Ascending aorta (tissue), 2 donors: ENCODE measurements at regions not wholly inside any gene's neighbourhood (a gene's known extent, or its start where the extent isn't known, plus 50 kb on each side); places are given as distances from the start of the nearest gene placed in this dataset.

Experiments
- DNase-seq, 2 donors: peaks; one replicate each; pipeline ENCODE4 v3.0.0-alpha.2; 2019; ENCODE audit warnings: low spot score in 2 of 2
- H3K27ac ChIP-seq, 2 donors: fragments of 200-600 bp; sonication (generic); one replicate each; pipeline ENCODE4 v1.5.1; 2016 to 2017; ENCODE audit warnings: mild to moderate bottlenecking in 1 of 2
- H3K27me3 ChIP-seq: fragments of 200-600 bp; sonication (generic); one replicate; pipeline ENCODE4 v1.5.1; 2017
- H3K36me3 ChIP-seq, 2 donors: fragments of 200-600 bp; sonication (generic); one replicate each; pipeline ENCODE4 v1.5.1; 2016
- H3K4me1 ChIP-seq, 2 donors: fragments of 200-600 bp; sonication (generic); one replicate each; pipeline ENCODE4 v1.5.1; 2016 to 2017; ENCODE audit warnings: mild to moderate bottlenecking in 1 of 2
- H3K4me3 ChIP-seq, 2 donors: fragments of 200-600 bp; sonication (generic); one replicate each; pipeline ENCODE4 v1.5.1; 2016 to 2017; ENCODE audit warnings: mild to moderate bottlenecking in 1 of 2
- H3K9me3 ChIP-seq, 2 donors: fragments of 200-600 bp; sonication (generic); one replicate each; pipeline ENCODE4 v1.5.1; 2016
- intact Hi-C: fragments of 100-400 bp; cut with DNase I; formaldehyde crosslinking; loops from one replicate; pipeline ENCODE4 v1.15.1; 2023
- TF ChIP-seq, protein P1 (sequence below), 3 experiments: fragments of 200-600 bp in 2 of 3; fragments of 450-650 bp in 1 of 3; sonication (generic) in 2 of 3; IDR thresholded peaks; one replicate each; pipeline ENCODE4 v1.5.1; 2016 to 2019; ENCODE audit warnings: antibody characterized with exemption in 3 of 3, mild to moderate bottlenecking in 1 of 3, moderate library complexity in 1 of 3

DNA sequence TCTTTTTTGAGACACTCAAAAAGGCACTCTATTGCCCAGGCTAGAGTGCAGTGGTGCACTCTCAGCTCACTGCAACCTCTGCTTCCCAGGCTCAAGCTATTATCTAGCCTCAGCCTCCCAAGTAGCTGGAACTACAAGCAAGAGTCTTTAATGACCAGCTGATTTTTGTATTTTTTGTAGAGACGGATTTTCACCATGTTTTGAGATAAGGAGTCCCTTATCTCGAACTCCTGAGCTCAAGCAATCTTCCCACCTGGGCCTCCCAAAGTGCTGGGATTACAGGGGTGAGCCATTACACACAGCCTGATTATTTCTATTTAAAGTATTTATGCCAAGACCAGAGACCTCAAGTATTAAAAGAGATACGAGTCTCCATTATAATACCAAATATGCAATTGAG is 566.1 kb upstream of the CA10 start:
- intact Hi-C loops = no loop called here
- H3K4me3 ChIP-seq = no peak overlapping the region
- no peaks in the 10 kb centered on the region for H3K4me1 ChIP-seq
- no peaks in the 10 kb centered on the region for H3K36me3 ChIP-seq
- H3K27me3 ChIP-seq = no peaks in the 10 kb centered on the region
- no peaks in the 10 kb centered on the region for H3K9me3 ChIP-seq
- TF ChIP-seq, protein P1, sequence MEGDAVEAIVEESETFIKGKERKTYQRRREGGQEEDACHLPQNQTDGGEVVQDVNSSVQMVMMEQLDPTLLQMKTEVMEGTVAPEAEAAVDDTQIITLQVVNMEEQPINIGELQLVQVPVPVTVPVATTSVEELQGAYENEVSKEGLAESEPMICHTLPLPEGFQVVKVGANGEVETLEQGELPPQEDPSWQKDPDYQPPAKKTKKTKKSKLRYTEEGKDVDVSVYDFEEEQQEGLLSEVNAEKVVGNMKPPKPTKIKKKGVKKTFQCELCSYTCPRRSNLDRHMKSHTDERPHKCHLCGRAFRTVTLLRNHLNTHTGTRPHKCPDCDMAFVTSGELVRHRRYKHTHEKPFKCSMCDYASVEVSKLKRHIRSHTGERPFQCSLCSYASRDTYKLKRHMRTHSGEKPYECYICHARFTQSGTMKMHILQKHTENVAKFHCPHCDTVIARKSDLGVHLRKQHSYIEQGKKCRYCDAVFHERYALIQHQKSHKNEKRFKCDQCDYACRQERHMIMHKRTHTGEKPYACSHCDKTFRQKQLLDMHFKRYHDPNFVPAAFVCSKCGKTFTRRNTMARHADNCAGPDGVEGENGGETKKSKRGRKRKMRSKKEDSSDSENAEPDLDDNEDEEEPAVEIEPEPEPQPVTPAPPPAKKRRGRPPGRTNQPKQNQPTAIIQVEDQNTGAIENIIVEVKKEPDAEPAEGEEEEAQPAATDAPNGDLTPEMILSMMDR (IDR thresholded peaks at IDR 0.05) = no peak
- H3K27ac ChIP-seq = no peak overlapping the region
- no peak for DNase-seq

DNA sequence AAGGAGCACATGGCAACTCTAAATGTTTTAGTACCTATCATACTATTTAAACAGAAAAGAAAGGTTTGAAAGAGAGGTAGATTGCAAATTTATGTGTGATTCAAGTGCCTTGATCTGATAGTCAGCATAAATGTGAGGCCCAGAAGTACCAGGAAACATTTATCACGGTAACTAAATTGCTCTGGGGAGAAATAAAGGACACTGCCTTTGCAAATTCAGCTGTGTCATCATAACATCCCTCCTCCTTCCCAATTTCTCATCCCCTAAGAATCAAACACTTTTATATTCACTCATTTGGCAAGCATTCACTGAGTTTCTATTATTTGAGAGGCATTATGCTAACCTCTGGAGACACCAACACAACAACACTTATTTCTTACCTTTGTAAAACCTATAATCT is 563.4 kb upstream of the CA10 start:
- Histone ChIP-seq H3K27me3 (no peaks in the 10 kb centered on the region), H3K4me3 (no peak overlapping the region), H3K4me1 (no peaks in the 10 kb centered on the region), H3K9me3 (no peaks in the 10 kb centered on the region), H3K36me3 (no peaks in the 10 kb centered on the region), H3K27ac (no peak overlapping the region)
- DNase-seq = no peak
- TF ChIP-seq, protein P1 (IDR thresholded peaks at IDR 0.05) = no peak
- intact Hi-C loops = no loop called here

DNA sequence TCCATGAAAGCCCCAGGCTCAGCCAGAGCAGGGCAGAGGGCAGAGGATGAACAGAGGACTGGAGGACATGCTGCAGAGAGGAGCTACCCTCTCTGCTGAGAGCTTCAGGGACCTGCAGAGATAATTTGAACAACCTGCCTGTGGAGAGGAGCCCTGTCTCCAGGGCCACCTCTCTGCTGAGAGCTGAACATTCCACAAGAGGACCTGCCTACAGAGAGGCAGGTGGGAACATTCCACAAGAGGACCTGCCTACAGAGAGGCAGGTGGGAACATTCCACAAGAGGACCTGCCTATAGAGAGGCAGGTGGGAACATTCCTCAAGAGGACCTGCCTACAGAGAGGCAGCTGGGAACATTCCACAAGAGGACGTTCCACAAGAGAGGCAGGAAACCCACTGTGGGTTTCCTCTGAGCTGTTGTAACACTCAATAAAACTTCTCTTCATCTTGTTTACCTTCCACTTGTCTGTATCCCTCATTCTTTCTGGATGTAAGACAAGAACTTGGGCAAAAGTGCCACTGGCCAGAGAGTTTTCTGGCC is 551.9 kb upstream of the CA10 start:
- no peaks in the 10 kb centered on the region for H3K27me3 ChIP-seq
- H3K4me1 ChIP-seq = no peaks in the 10 kb centered on the region
- no peak overlapping the region for H3K4me3 ChIP-seq
- intact Hi-C loops = no loop called here
- no peak for DNase-seq
- no peak overlapping the region for H3K27ac ChIP-seq
- no peaks in the 10 kb centered on the region for H3K9me3 ChIP-seq
- TF ChIP-seq, protein P1 (IDR thresholded peaks at IDR 0.05) = no peak
- H3K36me3 ChIP-seq = no peaks in the 10 kb centered on the region

DNA sequence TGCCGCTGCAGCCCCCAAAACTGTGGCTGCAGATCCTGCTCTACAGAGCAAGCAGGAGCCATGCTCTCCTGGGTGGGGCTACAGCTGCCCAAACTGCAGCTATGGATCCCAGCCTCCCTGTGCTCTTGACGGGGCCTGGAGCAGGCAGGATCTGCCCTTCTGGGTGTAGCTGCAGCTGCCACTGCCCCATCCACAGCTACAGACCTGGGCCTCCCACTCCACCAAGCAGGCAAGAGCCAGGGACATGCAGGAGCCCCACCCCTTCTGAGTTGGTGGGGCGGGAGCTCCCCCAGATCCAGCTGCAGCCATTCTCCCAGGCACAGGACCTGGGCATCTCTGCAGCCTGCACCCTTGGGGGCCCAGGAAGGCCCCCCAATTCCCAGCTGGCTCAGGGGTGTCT is 551.2 kb upstream of the CA10 start:
- DNase-seq = no peak

DNA sequence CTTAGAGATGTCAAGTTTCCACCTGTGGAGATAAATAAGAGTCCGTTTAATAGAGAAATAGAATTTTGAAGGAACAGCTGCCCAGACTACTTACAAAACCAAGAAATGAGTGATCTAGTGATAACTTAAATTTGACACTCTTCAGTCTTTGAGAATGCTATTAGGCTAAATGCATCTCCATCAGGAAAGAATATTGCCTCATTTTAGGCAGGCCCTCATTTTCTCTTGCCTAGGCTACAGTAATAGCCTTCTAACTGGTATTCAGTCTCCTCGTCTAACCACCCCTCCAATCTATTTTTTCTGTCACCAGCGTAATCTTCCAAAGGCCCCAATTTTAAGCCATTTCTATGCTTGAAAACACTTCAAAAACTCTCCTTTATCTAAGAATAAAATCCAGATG is 537.8 kb upstream of the CA10 start:
- H3K4me1 ChIP-seq = no peaks in the 10 kb centered on the region
- H3K27ac ChIP-seq = no peak overlapping the region
- TF ChIP-seq, protein P1 (IDR thresholded peaks at IDR 0.05) = no peak
- H3K9me3 ChIP-seq = no peaks in the 10 kb centered on the region
- no peak for DNase-seq
- H3K27me3 ChIP-seq = no peaks in the 10 kb centered on the region
- intact Hi-C loops = loop anchor here (10.0 kb wide), 1 partner anchor 58 kb away; no protein-coding TSS in a partner anchor
- H3K4me3 ChIP-seq = no peak overlapping the region
- H3K36me3 ChIP-seq = no peaks in the 10 kb centered on the region

More for the DNA sequence above, 551.2 kb upstream of the CA10 start:
- H3K27me3 ChIP-seq = no peaks in the 10 kb centered on the region
- no peak overlapping the region for H3K4me3 ChIP-seq
- intact Hi-C loops = no loop called here
- H3K27ac ChIP-seq = no peak overlapping the region
- no peaks in the 10 kb centered on the region for H3K36me3 ChIP-seq
- no peaks in the 10 kb centered on the region for H3K4me1 ChIP-seq
- TF ChIP-seq, protein P1 (IDR thresholded peaks at IDR 0.05) = no peak
- H3K9me3 ChIP-seq = no peaks in the 10 kb centered on the region

DNA sequence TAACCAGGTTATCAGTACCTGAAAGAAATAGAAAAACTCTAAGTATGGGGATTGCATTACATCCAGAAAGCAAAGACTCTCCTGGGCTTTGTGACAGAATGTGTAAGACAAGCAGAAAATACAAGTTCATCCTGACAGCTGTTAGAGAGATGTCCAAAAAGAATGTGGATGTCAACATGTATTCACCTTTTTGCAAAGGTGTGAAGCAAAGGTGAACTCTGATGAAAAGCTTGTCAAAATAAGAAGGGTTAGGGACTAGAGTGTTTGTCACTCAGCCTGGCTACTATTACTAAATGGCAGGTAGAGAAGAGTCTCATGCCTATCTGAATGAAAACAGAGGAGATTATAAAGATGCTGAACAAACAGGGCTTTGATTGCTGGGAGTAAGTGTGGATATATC is 527.6 kb upstream of the CA10 start:
- DNase-seq = no peak
- Histone ChIP-seq H3K4me1 (no peaks in the 10 kb centered on the region), H3K27me3 (no peaks in the 10 kb centered on the region), H3K27ac (no peak overlapping the region), H3K9me3 (no peaks in the 10 kb centered on the region), H3K4me3 (no peak overlapping the region), H3K36me3 (no peaks in the 10 kb centered on the region)
- intact Hi-C loops = no loop called here
- TF ChIP-seq, protein P1 (IDR thresholded peaks at IDR 0.05) = no peak
